Dermis microvascular lymphatic vessel endothelial cell (primary cell): ENCODE measurements at regions not wholly inside any gene's neighbourhood (a gene's known extent, or its start where the extent isn't known, plus 50 kb on each side); places are given as distances from the start of the nearest gene placed in this dataset.

Experiments used
- DNase-seq, 2 donors: peaks; one replicate each; pipeline versions ENCODE4 v3.0.0 to v3.0.0-alpha.2; 2010; ENCODE audit warnings: low read depth in 2 of 2

DNA sequence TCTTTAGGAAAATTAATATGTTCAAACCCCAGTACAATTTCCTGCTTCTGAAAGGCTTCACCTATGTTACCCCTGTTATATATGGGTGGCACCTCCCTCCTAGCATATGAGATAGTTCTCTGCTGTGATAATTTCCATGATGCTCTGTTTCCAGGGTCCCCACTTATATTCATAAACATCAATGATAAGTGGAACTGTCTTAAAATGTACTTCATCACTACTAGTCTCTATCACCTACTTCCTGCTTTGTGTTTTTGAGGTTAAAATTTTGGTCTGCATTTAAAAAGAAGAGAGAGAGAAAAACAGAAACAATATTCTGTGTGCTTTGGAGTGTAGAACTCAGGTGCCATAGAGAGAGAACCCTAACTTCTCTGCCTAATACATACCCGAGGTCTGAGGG, 234.7 kb downstream of the HTR1A start:
- DNase-seq, result no peak

DNA sequence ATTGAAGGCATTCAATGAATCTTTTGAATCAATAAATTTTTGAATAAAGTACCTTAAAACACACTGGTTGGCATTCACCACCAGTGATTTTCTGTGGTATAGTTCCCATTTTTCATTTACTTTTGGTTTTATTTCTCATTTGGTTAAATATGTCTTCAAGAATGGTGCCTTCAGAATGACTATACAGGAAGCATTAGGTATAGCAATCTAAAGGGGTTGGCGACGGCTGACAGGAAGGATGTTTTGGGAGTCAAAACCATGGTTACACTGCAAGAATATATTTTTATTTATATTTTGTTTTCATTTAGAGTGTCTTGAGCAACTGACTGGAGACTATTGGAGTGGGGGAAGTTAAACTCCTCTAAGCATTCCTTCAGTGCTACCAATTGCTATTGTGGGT, 235.7 kb downstream of the HTR1A start:
- no peak for DNase-seq

DNA sequence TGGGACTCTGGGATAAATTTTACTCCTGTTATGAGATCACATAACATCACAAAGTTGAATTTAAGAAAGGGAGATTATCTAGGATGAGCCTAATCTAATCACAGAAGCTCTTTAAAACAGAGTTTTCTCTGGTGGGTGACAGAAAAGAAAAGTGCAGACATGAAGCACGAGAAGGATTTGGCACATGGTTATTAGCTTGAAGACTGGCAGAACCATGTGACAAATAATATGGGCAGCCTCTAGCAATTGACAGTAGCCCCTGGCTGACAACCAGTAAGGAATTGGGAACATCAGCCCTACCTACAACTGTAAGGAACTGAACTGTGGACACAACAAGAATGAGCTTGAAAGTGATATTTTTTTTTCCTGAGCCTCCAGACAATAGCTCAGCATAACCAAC, 243.1 kb downstream of the HTR1A start:
- no peak for DNase-seq

DNA sequence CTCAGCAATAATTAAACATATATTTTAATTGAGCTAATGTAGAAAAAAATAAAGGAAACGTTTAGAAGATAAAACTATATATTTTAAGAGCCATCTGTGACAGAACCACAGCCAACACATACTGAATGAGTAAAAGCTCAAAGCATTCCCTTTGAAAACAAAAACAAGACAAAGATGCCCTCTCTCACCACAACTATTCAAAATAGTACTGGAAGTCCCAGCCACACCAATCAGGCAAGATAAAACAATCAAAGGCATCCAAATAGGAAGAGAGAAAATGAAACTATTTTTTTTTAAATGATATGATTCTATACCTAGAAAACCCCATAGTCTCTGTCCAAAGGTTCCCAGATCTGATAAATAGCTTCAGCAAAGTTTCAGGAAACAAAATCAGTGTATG, 262.0 kb downstream of the HTR1A start:
- DNase-seq, result no peak

DNA sequence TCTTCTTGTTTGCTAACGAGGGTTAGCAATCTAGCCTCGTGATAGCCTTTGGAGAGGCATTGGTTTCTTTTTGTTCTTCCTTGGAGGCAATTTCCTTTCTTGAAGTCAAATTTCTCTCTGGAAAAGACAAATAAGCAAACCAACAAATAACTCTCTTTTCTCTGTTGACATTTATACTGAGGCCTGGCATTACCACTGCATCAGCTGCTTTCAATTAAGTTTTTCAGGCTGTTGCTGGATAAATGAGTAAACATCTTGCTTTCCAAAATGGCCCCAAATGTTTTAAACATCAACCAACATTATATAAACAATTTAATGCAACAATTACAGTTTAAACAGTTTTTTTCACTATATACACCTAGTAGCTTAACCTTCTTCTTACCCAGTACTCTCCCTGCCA, 264.4 kb downstream of the HTR1A start:
- DNase-seq, result no peak

DNA sequence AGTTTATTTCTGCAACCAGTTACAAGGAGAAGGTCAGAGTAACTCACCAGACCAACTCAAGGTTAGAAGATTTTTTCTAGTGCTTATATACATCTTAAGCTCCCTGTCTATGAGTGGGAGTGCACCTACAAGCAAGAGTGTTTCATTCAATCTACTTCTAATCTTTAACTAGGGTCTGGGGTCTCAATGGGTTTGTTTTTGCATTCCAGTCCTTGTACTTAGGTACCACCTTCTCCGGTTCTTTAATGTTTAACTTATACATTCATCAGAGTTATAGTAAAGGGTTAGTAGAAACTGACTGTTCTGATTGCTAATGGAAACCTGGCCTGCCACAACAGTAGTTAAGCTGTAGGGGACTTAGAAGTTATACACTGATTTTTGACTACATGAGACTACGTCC, 271.7 kb downstream of the HTR1A start:
- DNase-seq, result no peak

DNA sequence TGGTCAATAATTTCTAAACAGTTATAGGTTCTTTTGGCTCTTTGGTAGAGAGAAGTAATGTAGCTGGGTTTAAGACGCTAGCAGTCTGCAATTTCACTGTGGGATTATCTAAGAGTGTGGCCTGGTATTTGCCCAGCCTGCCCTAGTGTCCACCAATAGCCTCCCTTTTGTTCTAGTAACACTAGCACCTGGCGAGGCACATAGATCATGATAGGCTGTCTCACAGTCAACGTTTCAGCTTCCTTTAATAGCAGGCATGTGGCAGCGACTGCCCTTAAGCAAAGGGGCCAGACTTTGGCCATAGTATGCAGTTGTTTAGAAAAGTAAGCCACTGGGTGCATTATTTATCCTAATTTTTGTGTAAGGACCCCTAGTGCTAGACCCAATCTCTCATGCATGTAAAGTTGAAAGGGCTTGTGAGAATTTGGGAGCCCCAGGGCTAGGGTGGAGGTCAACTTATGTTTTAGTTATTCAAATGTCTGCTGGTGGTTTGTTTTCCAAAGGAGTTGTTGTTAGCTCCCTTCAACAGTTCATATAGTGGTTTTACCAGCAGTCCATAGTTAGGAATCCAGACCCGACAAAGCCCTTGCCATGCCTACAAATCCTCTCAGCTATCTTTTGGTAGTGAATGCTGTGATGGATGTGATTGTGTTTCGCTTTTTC, 274.3 kb downstream of the HTR1A start:
- no peak for DNase-seq

DNA sequence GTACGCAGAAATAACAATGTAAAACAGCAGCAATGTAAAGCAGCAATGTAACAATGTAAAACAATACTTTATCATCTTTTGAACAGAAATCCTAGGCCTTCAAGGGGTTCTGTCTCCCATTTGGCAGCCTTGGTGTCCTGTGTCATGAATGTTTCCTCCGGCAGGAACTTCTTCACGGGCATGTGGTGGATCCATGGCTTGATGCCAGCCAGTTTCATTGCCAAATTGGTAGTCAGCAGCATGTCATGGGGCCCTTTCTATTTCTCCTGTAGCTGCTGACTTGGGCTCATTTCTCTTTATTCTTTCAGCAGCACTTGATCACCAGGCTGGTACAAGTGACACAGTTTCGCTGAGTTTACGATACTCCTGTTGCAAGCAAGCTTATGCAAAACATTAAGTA, 275.3 kb downstream of the HTR1A start:
- no peak for DNase-seq

DNA sequence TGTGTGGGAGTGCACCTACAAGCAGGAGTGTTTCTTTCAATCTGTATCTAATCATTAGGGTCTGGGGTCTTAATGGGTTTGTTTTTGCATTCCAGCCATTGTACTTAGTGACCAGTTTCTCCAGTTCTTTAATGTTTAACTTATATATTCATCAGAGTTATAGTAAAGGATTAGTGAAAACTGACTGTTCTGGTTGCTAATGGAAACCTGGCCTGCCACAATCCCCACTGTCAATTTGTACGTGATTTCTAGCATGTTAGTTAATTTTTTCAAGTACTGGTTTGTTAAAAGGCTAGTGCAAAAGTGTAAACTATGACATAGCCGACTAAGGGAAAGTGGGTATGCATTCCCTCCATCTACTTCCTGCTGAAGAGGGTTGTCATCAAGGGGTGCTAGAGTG, 276.1 kb downstream of the HTR1A start:
- no peak for DNase-seq

DNA sequence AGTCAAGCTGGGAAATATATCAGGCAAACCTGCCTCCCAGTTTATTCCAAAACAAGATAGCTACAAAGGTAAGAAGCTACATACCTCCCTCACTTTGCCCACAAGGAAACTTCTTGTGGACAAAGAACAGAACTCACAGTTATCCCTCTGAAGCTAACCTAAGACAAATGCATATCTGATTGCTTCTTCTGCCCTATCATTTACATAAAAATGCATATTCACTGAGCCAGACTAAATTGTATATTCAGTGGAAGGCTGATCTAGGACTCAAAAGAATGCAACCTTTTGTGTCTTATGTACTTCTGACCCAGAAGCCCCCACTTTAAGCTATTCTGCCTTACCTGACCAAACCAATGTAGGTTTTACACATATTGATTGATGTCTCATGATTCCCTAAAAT, 276.8 kb downstream of the HTR1A start:
- no peak for DNase-seq

DNA sequence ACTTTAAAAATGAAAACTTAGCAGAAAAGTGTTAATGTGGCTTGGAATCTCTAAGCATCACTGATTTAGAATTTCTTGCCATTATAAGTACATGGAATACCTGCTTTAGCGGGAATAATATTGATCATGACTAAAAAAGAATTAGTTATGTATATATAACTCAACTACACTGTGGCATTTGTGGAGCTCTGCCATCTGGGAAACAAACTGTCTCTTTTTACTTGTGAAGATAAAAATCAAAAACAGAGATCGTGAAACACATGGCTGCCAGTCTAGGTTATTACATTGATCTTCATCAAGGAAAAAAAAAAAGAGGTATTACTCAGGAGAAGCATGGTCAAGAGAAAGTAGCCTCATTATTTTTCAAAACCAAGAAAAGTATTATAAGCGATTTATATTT, 287.4 kb downstream of the HTR1A start:
- DNase-seq, result no peak

DNA sequence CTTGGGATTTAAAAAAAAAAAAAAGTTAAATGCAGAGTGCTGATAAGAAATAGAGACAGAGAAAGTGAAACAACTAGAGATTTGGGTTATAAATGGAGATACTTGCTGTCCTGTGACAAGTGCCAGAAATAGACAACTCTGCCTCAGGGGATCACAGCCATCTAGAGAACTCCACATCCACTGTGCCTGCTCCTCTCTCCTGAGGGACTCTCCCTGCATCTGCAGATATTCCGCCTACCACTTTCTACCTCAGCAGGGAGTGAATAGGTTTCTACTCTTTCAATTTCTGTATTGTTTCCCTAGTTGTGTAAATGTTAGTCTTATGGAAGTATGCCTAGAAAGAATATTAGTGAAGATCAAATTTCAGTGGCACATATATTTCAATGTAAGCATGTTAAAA, 307.2 kb downstream of the HTR1A start:
- DNase-seq, result no peak

DNA sequence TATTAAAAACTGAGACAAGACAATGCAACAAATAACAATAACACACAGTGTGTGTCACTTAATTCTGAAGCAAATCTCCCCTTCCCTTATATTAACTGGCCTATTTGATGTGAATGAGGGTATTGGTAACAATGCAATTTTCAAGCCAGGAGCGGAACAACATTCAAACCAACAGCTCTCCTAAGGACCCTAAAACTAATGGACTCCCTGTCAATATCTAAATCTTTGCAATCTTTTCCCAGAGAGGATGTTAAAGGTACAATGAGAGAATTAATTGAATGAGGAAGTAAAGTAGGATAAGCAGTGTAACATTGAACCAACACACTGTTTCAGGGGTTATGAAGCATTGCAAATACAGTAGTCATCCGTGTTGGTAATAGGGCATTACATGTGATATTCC, 311.7 kb downstream of the HTR1A start:
- DNase-seq, result no peak

DNA sequence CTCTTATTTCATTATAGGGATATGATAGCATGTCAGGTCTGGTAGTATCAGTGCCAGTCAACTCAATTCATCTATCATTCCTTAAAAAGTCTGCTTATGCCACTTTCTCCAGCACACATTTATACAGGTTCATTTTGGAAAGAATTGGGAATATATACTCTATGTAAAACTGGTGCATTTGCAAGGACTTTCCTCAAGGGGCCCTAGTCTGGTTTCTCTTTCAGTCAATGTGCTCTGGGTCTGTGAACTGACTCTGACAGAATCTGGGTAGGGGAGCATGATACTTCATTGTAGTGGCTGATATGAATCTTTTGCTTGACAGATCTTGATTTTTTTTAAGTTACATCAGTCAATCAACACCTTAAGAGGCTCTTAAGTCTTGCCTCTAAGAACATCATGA, 313.9 kb downstream of the HTR1A start:
- no peak for DNase-seq

DNA sequence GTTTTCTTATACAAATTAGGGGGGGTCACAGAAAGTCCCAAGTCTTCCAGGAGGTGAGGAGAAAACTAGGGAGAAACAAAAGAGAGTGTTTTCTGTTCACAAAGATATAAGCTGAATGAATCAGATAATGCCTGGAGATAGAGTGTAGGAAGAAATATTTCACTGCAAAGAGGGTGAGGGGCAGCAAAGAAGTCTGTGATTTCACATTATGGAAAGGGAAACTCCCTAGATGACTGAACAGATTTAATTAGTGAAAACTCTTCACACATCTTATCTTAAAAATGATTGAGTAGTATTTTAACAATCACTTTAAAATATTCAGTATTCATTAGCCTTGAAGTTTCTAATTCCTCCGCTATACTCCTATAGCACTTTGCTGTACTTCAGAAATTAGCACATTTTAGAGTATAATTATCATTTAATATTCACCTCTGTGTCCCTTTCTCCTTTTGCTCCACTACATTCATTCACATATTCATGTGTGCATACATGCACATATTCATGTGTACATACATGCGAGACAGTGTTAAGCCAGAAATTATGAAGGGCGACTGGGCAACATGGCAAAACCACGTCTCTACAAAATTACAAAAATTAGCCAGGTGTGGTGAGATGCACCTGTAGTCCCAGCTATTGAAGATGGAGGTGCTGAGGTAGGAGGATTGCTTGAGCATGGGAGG, 332.2 kb downstream of the HTR1A start:
- no peak for DNase-seq

DNA sequence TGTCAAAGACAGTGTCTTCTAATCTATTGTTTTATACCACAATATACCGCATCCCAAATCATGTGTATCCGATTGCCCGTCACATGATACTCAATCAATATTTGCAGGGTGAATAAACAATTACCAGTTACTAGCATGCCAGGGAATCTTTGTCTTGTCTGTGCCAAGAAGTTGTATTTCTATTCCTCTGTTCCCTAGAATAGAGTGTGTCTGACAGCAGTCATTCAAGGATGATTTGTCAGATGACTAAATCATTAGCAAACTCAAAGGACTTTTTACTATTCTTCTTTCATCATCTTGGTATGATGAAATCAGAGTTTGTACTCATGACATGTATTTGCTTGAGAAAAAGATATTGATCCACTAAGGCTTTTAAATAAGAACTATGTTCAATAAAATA, 348.8 kb downstream of the HTR1A start:
- DNase-seq, result no peak

DNA sequence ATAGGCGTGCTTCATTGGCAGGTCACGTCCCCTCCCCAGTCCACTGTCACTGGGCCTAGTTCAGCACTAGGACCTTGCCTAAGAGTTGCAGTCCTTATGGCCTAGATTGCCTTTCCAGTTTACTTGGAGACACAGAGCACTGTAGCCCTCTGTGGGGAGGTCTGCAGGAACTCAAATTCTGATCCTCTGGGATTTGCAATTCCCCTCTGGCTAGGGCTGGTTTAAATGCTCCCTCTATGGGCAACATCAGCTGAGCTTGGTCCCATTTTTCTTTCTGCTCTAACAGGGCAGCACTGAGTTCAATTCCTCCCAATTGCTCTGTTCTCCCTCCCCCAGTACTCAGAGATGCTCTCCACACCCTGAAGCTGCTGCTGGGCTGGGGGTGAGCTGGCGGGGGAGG, 358.2 kb downstream of the HTR1A start:
- no peak for DNase-seq

DNA sequence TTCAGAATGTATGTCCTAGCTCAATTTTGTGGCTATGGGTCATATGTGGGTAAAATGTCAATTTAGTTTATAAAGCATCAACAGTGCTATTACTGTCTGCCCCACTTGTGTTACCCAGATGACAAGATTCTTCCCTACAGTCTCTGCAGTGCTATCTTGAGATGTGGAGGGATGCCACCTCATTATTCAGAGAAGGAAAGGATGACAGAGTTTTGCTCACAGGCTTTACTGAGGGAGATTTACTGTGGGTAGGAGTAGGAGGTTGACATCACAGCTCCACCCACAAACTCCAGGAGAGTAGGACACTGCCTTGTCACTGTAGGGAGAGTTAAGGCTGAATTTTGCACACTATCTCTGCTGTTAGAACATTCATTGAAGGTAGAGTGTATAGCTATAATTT, 359.3 kb downstream of the HTR1A start:
- DNase-seq, result no peak

DNA sequence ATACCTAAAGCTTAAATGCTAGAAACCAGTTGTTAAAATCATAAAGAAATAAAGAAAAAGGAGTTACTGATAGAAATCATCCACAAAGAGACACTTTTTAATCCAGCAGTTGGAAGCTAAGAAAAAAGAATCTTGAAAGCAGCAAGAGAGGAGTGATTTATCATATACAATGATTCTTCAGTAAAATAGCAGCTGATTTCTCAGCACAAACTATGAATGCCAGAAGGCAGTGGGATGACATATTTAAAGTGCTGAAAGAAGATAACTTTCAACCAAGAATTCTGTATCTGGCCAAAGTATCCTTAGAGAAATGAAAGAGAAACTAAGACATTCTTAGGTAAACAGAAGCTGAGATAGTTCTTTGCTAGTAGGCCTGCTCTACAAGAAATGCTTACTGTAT, 366.0 kb downstream of the HTR1A start:
- no peak for DNase-seq

DNA sequence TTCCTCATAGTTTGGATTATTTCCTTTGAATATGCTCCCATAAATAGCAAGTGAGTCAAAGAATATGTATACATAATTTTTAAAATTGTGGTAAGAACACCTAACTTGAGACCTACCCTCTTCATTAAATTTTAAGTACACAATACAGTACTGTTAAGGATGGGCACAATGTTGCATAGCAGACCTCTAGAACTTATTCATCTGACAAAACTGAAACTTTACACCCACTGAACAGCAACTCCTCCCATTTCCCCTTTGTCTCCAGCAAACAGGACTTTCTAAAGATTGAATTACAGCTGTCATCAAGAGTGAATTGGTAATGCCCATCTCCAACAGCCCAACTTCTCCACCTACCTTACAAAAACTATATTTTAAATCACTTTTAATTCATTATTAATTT, 388.9 kb downstream of the HTR1A start:
- no peak for DNase-seq

DNA sequence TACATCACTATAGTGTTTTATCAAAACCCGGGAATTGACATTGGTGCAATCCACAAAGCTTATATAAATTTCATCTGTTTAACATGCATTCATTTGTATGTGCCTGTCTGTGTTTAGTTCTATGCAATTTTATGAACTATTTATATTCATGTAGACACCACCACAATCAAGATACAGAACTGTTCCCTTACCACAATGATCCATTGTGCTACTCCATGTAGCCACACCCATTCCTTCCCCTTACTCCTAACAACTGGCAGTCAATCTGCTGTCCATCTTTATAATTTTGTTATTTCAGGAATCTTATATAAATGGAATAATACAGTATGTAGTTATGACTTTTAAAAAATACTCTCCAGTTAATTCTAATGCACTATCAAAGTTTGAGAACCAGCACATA, 389.5 kb downstream of the HTR1A start:
- no peak for DNase-seq

DNA sequence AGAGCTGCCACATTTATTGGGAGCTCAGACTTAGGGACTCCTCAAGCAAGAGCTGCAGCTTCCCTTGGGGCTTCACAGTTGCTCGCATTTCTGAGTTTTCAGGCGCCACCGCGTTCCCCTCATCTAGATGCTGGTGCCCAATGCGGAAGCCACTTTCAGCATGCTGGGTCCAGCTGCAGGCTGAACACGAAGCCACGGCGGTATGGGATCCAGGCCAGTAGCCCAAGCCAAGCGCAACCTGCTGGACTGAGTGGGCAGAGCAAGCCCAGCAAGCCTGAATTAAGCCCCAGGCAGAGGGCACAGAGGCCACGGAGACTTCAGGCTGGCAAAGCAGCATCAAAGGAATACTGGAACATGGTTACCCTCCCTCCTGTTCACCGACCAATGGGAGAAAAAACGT, 391.5 kb downstream of the HTR1A start:
- DNase-seq, result no peak

DNA sequence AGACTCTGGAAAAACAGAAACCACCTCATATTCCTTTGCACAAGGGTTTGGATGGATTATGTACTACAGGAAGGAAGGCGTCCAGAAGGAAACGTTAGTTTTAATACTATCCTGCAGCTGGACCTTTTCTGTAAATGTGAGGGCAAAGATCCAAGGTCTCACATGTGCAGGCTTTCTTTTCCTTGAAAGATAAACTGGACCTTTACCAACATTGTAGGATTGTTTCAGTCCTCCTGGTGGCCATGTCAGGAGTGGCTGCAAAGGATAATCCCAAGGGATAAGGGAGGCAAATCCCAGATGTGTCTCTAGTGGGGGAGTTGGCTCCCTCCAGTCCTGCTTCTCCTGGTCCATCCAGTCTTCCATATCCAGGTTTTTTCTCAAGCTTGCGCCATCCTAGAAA, 397.5 kb downstream of the HTR1A start:
- no peak for DNase-seq
